H9 (cell line): ENCODE measurements at regions not wholly inside any gene's neighbourhood (a gene's known extent, or its start where the extent isn't known, plus 50 kb on each side); places are given as distances from the start of the nearest gene placed in this dataset.
A peak's percentile ranks its signal among the peaks of the same experiment; 100 is the strongest.

ENCODE experiments used
- DNase-seq: peaks from one replicate; pipeline ENCODE4 v3.0.0-alpha.2; 2017
- H2AFZ ChIP-seq: one replicate; pipeline ENCODE4 v1.6.1; 2013; ENCODE audit warnings: mild to moderate bottlenecking, low read length, control low read depth, moderate library complexity
- H2AK5ac ChIP-seq: 2 replicates; pipeline ENCODE4 v1.6.1; 2013; ENCODE audit warnings: low read length, control low read depth, mixed read lengths; ENCODE audit not compliant: insufficient read length
- H2BK120ac ChIP-seq: one replicate; pipeline ENCODE4 v1.6.1; 2013; ENCODE audit warnings: low read depth, mild to moderate bottlenecking, low read length, control low read depth, inconsistent platforms; ENCODE audit not compliant: poor library complexity, severe bottlenecking
- H2BK12ac ChIP-seq: 2 replicates; pipeline ENCODE4 v1.6.1; 2013; ENCODE audit warnings: low read length, control low read depth, mixed read lengths, low read depth; ENCODE audit not compliant: insufficient read length
- H2BK15ac ChIP-seq: 2 replicates; pipeline ENCODE4 v1.6.1; 2013; ENCODE audit warnings: low read depth, low read length, control low read depth
- H2BK20ac ChIP-seq: one replicate; pipeline ENCODE4 v1.6.1; 2013; ENCODE audit warnings: low read depth, mild to moderate bottlenecking, low read length, control low read depth, inconsistent platforms; ENCODE audit not compliant: poor library complexity, severe bottlenecking
- H2BK5ac ChIP-seq: 2 replicates; pipeline ENCODE4 v1.6.1; 2013; ENCODE audit warnings: low read length, control low read depth, mixed read lengths; ENCODE audit not compliant: insufficient read length
- H3K14ac ChIP-seq: 2 replicates; pipeline ENCODE4 v1.6.1; 2013; ENCODE audit warnings: low read length, control low read depth; ENCODE audit not compliant: insufficient read depth
- H3K18ac ChIP-seq: 2 replicates; pipeline ENCODE4 v1.6.1; 2013; ENCODE audit warnings: low read depth, mild to moderate bottlenecking, mixed read lengths, low read length, control low read depth; ENCODE audit not compliant: insufficient read length
- H3K23ac ChIP-seq: 2 replicates; pipeline ENCODE4 v1.6.1; 2013; ENCODE audit warnings: low read length, control low read depth, mixed read lengths, low read depth; ENCODE audit not compliant: insufficient read length
- H3K23me2 ChIP-seq: 2 replicates; pipeline ENCODE4 v1.6.1; 2013; ENCODE audit warnings: low read depth, mild to moderate bottlenecking, mixed read lengths, low read length, control low read depth; ENCODE audit not compliant: insufficient read length, poor library complexity, severe bottlenecking
- H3K27ac ChIP-seq: 2 replicates; pipeline ENCODE4 v1.5.1; 2013; ENCODE audit warnings: low read length, control low read depth, mixed read lengths, low read depth; ENCODE audit not compliant: insufficient read length
- H3K27me3 ChIP-seq: 2 replicates; pipeline ENCODE4 v1.6.1; 2013; ENCODE audit warnings: low read length, control low read depth, inconsistent platforms; ENCODE audit not compliant: insufficient read depth
- H3K4ac ChIP-seq: 2 replicates; pipeline ENCODE4 v1.6.1; 2013; ENCODE audit warnings: low read depth, mild to moderate bottlenecking, control low read depth, inconsistent platforms, low read length, moderate library complexity
- H3K4me1 ChIP-seq: 2 replicates; pipeline ENCODE4 v1.6.1; 2013; ENCODE audit warnings: low read length, control low read depth, inconsistent platforms; ENCODE audit not compliant: insufficient read depth
- H3K4me2 ChIP-seq: 2 replicates; pipeline ENCODE4 v1.6.1; 2013; ENCODE audit warnings: low read length, control low read depth, mixed read lengths; ENCODE audit not compliant: insufficient read length, insufficient read depth
- H3K56ac ChIP-seq: 2 replicates; pipeline ENCODE4 v1.6.1; 2013; ENCODE audit warnings: low read depth, mild to moderate bottlenecking, mixed read lengths, low read length, control low read depth; ENCODE audit not compliant: insufficient read length
- H3K79me1 ChIP-seq: 2 replicates; pipeline ENCODE4 v1.6.1; 2013; ENCODE audit warnings: low read depth, mild to moderate bottlenecking, moderate library complexity, low read length, control low read depth, inconsistent platforms; ENCODE audit not compliant: insufficient read depth, poor library complexity, severe bottlenecking
- H3K79me2 ChIP-seq: 2 replicates; pipeline ENCODE4 v1.6.1; 2013; ENCODE audit warnings: low read length, control low read depth, inconsistent platforms; ENCODE audit not compliant: insufficient read depth
- H3K9ac ChIP-seq: 2 replicates; pipeline ENCODE4 v1.6.1; 2013; ENCODE audit warnings: low read length, control low read depth, mixed read lengths; ENCODE audit not compliant: insufficient read length; ENCODE audit errors: extremely low read depth
- H3K9me3 ChIP-seq: one replicate; pipeline ENCODE4 v1.6.1; 2013; ENCODE audit warnings: low read depth, low read length, inconsistent platforms; ENCODE audit not compliant: control insufficient read depth
- H3T11ph ChIP-seq: one replicate; pipeline ENCODE4 v1.6.1; 2013; ENCODE audit warnings: mild to moderate bottlenecking, low read length, control low read depth, inconsistent platforms
- H4K20me1 ChIP-seq: one replicate; pipeline ENCODE4 v1.6.1; 2013; ENCODE audit not compliant: control insufficient read depth, insufficient read length, insufficient read depth
- H4K5ac ChIP-seq: 2 replicates; pipeline ENCODE4 v1.6.1; 2013; ENCODE audit warnings: low read depth, mild to moderate bottlenecking, mixed read lengths, low read length, control low read depth; ENCODE audit not compliant: insufficient read length
- H4K8ac ChIP-seq: replicated peaks from 2 replicates; pipeline ENCODE4 v1.6.1; 2013; ENCODE audit warnings: low read length, control low read depth, mixed read lengths, low read depth; ENCODE audit not compliant: insufficient read length
- H4K91ac ChIP-seq: 2 replicates; pipeline ENCODE4 v1.6.1; 2013; ENCODE audit warnings: low read depth, mild to moderate bottlenecking, moderate library complexity, mixed read lengths, low read length, control low read depth; ENCODE audit not compliant: insufficient read length
- H3K27ac Mint-ChIP-seq, 3 experiments: 2 replicates in 2 of 3; 3 replicates in 1 of 3; pipeline ENCODE4 v1.8.0; 2020 to 2021; ENCODE audit warnings: mixed read lengths in 3 of 3, mild to moderate bottlenecking in 1 of 3, moderate library complexity in 1 of 3
- H3K27me3 Mint-ChIP-seq: 2 replicates; pipeline ENCODE4 v1.8.0; 2021; ENCODE audit warnings: low read depth, mild to moderate bottlenecking, moderate library complexity, mixed read lengths
- H3K36me3 Mint-ChIP-seq, 3 experiments: 2 replicates in 2 of 3; 3 replicates in 1 of 3; pipeline ENCODE4 v1.8.0; 2020 to 2021; ENCODE audit warnings: low read depth in 3 of 3, mixed read lengths in 3 of 3; ENCODE audit not compliant: insufficient read depth in 1 of 3
- H3K4me1 Mint-ChIP-seq, 2 experiments: 2 replicates each; pipeline ENCODE4 v1.8.0; 2020; ENCODE audit warnings: mixed read lengths in 2 of 2
- H3K4me3 Mint-ChIP-seq, 2 experiments: 2 replicates in 1 of 2; 3 replicates in 1 of 2; pipeline ENCODE4 v1.8.0; 2020 to 2021; ENCODE audit warnings: mild to moderate bottlenecking in 2 of 2, mixed read lengths in 2 of 2, moderate library complexity in 1 of 2
- H3K9me3 Mint-ChIP-seq, 2 experiments: 2 replicates in 1 of 2; 3 replicates in 1 of 2; pipeline ENCODE4 v1.8.0; 2020; ENCODE audit warnings: mild to moderate bottlenecking in 2 of 2, mixed read lengths in 2 of 2, moderate library complexity in 1 of 2
- WGBS: extraction: QIAGEN DNeasy Blood & Tissue Kit; methylation state at CpG from one replicate; pipeline ENCODE4 v1.1.7; 2013; ENCODE audit warnings: missing lambda C conversion rate, low lambda C conversion rate, mixed read lengths; ENCODE audit not compliant: insufficient read length; ENCODE audit errors: extremely low coverage; 5-methylcytosine and 5-hydroxymethylcytosine counted together
- TF ChIP-seq, protein P1 (sequence below): fragments of 200-600 bp; sonication (generic); conservative IDR thresholded peaks from 3 replicates; pipeline ENCODE4 v1.8.0; 2021; ENCODE audit warnings: antibody characterized with exemption, mild to moderate bottlenecking

DNA sequence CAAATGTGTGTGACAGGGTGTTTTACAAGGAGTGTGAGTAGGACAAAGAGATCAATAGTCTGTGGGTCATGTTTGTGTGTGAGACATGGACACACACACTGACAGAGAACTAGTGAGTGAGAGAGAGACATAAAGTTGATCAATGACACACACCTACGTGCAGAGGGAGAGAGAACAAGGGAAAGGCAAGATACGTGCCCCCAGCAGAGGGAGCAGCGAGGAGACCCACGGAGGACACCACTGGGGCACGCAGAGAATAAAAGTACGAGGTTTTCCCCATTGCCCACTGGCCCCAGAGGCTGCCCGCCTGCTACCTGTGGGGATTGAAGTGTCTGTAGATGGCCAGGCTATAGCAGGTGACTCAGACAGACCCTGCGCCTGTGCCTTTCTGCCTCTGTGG is 130.2 kb upstream of the CSF3R start:
- Histone ChIP-seq H3K56ac (no peak overlapping the region), H2BK20ac (no peak overlapping the region), H3K18ac (no peak overlapping the region), H4K5ac (no peak overlapping the region), H3K79me2 (no peaks in the 10 kb centered on the region), H3K4ac (no peak overlapping the region), H3K14ac (no peak overlapping the region), H3K79me1 (no peaks in the 10 kb centered on the region), H3K27ac (no peak overlapping the region), H3K4me1 (no peaks in the 10 kb centered on the region), H3K23me2 (no peaks in the 10 kb centered on the region), H2BK120ac (no peak overlapping the region), H4K20me1 (peaks cover 3% of the 10 kb centered on the region), H4K8ac (no peak overlapping the region), H2BK12ac (no peak overlapping the region), H3T11ph (no peak overlapping the region), H4K91ac (no peak overlapping the region), H3K9ac (no peak overlapping the region), H2BK15ac (no peak overlapping the region), H3K4me2 (no peak overlapping the region), H2BK5ac (no peak overlapping the region), H3K9me3 (no peaks in the 10 kb centered on the region), H2AFZ (no peak overlapping the region), H3K23ac (no peak overlapping the region), H3K27me3 (no peaks in the 10 kb centered on the region), H2AK5ac (no peak overlapping the region)
- WGBS: no CpG with 5 or more reads among the region's 8 CpGs
- DNase-seq: no peak
- no peaks in the 10 kb centered on the region for H3K9me3 Mint-ChIP-seq
- H3K4me1 Mint-ChIP-seq: no peaks in the 10 kb centered on the region
- no peaks in the 10 kb centered on the region for H3K36me3 Mint-ChIP-seq
- no peak overlapping the region for H3K27ac Mint-ChIP-seq
- H3K4me3 Mint-ChIP-seq: no peak overlapping the region
- TF ChIP-seq, protein P1, sequence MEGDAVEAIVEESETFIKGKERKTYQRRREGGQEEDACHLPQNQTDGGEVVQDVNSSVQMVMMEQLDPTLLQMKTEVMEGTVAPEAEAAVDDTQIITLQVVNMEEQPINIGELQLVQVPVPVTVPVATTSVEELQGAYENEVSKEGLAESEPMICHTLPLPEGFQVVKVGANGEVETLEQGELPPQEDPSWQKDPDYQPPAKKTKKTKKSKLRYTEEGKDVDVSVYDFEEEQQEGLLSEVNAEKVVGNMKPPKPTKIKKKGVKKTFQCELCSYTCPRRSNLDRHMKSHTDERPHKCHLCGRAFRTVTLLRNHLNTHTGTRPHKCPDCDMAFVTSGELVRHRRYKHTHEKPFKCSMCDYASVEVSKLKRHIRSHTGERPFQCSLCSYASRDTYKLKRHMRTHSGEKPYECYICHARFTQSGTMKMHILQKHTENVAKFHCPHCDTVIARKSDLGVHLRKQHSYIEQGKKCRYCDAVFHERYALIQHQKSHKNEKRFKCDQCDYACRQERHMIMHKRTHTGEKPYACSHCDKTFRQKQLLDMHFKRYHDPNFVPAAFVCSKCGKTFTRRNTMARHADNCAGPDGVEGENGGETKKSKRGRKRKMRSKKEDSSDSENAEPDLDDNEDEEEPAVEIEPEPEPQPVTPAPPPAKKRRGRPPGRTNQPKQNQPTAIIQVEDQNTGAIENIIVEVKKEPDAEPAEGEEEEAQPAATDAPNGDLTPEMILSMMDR: peak; percentile 58
- peaks cover 4% of the 10 kb centered on the region; the same call in 1 of the 2 replicates for H3K27me3 Mint-ChIP-seq
